HG03520 (cell line): ENCODE measurements at regions not wholly inside any gene's neighbourhood (a gene's known extent, or its start where the extent isn't known, plus 50 kb on each side); places are given as distances from the start of the nearest gene placed in this dataset.

Source experiments
- ATAC-seq: cut with Tn5 transposase; IDR thresholded peaks from one replicate; pipeline ENCODE4 v1.9.1; 2021; ENCODE audit warnings: mild to moderate bottlenecking, moderate library complexity; ENCODE audit not compliant: unreplicated experiment

DNA sequence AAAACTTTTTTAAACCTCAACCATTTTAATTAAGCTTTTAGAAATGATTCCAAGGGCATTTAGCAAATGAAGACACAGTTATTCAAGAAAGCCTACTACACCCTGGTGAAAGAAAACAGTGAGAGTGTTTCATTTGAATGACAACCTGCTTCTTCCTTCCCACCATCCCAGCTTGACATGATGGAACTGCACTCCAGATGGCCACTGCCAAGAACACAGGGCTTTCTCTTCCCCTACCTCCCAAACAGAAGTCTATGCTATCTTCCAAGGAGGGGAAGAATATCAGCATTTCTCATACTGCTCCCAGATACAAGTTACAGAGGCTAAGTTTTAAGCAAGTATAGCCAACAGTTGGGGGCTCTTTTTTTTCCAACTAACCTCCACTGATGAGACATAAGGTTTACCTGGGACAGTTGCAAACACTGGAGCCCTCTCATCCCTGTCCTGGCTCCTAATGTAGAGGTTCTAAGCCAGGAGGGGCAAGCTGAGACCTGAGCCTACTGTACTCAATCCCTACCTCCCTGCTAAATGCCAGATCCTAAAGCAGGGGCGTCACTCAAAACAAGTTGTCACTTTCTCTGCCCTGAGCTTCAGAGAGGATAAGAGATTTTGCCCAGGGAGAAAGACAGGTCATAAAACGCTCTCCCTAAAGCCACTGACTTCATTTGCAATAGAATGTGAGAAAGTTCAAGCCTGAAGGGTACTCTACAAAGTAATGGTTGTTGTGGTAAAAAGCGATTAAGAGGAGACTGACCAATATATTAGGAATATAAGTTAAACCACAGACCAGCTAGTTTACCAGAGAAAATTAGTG, 88.5 kb upstream of the SLC27A6 start:
- ATAC-seq = no peak

DNA sequence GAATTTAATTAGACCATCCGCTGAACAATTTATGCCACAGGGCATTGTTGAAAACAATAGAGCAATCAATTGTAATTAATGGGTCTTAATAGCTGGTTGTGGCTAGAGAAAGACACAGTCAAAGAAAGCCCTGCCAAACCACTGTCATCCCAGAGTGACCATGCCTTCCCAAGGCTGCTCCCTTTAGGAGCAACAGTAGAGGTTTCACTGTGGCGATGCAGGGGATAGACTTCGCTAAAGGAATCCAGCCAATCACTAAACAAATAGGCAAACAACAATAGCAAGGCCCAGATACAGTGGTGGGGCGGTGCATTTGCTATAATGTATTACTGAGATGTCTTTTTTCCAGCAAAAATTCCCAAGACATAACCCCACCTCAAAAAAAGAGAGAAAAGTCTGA, 87.8 kb upstream of the SLC27A6 start:
- ATAC-seq = no peak

DNA sequence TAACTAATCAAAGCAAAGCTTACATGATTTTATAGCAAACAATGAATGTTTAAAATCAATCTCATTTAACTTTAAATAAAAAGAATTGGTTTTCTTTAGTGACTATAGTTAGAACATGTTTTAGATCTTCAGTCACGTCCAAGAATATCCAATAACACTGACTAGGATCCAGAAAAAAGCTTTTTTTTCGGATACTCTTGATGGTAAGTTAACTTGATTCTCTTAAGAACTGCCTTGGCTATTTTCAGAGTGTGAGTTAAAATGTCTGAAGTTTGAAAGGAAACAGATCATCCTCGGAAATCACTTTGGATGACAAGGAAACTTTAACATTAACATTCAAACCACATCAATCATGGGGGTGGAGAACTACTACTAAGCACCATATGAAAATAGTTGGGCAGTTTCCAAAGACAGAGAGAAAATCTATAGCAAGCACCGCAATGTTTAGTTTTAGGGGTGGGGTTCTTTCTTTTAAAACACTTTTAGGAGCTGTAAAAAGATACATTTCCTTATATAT, 83.7 kb upstream of the SLC27A6 start:
- ATAC-seq = no peak

DNA sequence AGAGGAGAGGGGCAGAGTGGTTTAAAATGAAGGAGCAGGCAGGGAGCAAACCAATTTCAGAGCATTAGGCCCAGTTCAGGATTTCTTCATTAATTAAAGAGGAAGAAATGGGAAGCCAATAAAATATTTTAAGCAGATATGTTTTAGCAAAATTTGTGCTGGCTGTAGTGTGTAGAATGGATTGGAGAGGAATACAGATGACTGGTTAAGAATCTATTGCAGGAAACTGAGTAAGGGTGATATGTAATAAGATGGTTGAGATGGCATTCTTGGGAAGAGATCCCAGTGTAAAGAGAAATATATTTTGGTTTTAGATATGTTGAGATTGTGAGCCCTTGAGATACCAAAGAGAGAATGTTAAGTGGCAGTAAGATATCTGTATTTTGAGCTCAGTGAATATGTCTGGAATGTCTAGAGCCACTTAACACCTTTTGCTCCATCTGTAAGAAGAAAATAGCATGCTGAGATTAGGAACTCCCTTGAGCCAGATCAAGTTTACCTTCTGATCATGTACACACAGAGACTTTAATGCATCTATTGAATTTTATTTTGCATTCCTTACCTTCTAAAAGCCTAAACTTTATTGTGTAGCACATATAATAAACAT, 79.5 kb upstream of the SLC27A6 start:
- ATAC-seq = no peak

DNA sequence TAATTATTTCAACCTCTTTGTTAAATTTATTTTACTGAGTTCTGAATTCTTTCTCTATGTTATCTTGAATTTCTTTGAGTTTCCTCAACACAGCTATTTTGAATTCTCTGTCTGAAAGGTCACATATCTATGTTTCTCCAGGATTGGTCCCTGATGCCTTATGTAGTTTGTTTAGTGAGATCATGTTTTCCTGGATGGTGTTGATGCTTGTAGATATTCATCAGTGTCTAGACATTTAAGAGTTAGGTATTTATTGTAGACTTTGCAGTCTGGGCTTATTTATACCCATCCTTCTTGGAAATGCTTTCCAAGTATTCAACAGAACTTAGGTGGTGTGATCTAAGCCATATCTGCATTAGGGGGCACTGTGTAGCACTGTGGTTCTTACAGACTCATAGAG, 70.2 kb upstream of the SLC27A6 start:
- ATAC-seq = no peak

DNA sequence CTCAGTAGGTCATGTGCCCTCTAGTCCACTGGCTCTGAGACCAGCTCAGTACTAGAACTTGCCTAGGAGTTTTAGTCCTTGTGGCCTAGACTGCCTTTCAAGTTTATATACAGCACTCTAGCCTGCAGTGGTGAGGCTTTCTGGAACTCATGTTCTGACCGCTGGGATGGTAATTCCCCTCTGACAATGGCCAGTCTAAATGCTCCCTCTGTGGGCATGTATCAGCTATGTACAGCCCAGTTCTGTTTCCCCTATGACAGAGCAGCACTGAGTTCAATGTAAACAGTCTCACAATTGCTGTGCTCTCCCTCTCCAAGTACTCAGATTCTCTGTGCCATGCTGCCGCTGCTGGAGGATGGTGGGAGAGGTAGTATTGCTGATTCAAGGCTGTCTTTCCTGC, 68.6 kb upstream of the SLC27A6 start:
- ATAC-seq = no peak

DNA sequence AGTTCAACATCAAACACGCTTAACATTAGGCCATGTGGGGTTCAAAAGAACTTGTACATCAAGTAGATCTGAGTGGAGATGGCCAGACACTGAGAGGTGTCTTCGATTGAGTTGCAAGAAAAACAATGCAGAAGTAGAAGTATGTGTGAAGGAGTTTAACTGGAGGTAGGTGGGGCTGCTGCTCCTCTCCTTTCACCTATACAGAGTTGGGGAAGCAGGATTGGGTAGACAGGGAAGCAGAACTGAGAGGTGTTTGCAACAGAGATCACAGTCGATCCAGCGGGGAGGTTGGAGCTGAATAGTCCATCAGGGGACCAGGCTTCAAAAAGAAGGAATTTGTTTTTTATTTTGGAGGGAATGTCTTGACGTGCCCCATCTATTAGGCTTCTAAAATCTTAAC, 61.7 kb upstream of the SLC27A6 start:
- ATAC-seq = no peak

DNA sequence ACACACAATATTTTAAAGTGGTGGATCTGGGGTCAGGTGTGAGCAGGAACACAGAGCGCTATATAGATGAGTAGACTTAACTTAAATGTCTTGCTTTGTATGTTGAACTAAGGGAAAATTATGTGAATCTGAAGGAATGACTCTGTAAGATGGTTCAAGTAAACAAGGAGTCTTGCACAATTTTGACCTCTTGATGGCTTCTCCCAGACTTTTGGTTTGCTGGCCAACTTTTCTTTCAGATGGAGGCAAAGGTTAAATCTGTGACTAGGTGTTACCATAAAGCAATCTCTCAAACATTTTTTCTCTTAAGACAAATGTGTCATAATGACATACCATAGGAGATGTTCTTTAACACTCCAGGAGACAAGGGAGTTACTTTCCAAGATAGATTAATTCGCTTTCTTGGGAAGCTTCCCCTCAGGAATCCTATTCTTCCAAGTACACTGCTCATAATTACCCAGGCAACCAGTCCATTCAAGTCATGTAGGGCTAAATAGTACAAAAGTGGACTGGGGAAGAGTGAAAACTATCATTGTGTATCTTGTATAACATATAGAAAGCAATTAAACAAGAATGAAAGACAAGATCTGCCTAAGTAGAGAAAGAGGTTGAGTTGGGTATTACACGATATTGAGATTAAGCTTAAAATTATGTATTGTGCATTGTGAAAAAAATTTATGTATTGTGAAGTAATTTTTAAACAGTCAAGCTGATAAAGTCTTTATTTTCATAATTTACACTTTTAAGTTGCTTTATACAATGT, 60.3 kb upstream of the SLC27A6 start:
- no peak for ATAC-seq

DNA sequence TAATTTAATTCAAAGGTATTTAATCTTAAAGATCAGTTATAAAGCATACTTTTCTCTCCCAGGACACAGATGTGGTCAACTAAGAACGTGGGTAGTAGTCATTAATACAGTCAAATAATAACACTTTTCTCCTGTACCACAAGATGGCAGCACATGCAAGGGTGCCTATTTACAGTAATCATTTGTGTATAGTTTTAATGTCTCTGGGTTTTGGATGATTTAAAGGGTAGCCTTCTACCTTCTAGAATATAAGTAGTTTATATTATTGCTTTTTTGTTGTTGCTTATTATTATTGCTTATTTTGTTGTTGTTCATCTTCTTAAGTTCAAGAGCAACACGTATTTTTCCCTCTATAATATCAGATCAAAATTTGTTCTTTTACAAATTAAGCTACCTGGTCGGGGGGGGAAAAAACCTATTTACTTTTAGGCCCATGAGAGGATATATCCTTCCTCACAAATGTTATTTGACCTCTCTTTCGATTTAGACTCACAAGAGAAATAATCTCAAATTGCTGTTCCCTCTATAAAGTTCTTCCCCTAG, 59.6 kb upstream of the SLC27A6 start:
- ATAC-seq = peak; percentile 89

DNA sequence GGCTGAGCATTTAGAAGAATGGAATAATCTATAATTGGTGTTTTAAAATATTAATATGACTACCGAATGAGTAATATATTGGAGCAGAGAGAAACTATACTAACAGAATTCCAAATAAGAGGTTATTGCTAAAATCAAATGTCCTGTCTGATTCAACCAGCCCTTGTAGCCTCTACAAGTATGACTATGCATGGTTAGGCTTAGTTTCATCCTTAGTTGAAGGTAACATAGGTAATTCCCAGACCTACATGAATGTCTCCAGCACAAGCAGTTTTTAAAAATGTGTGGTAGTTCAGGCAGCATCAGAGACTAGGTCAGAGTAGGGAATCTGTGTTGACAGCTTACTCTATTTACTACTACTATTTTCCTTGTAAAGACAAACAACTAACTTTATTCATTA, 51.7 kb upstream of the SLC27A6 start:
- ATAC-seq = peak; percentile 80
